ENCODE measurements at regions not wholly inside any gene's neighbourhood (a gene's known extent, or its start where the extent isn't known, plus 50 kb on each side); places are given as distances from the start of the nearest gene placed in this dataset.

DNA sequence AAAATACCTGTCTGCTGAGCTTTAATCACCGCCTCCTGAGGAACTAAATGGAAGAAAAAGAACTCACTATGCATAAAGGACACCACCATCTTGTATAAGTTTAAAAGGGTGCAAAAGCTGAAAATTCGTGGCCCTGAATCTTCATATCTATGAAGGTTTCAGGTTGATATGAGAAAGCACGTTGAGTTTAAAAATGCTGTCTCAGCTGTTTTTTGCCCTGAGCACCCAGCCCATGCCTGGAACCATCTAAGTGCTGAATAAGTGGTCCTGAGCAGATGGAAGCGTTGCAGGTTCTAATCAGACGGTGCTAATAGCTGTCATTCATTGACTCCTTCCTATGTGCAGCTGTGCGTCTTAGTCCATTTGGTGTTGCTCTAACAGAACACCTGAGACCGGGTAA lies 467.4 kb downstream of the EIPR1 start:
- TF ChIP-seq IKZF1 (conservative IDR thresholded peaks at IDR 0.05) (no peak), NR2C1 (IDR thresholded peaks at IDR 0.05) (no peak)
- in situ Hi-C loops (cut with MboI), result no loop called here
- 28% methylated on average over 7 of the region's 7 CpGs for WGBS (ENCODE audit: insufficient coverage, insufficient replicate concordance, low lambda C conversion rate, missing lambda C conversion rate)
- Histone ChIP-seq H3K27me3 (replicated peaks in 1 of 2; ENCODE audit: control insufficient read depth in 2 of 2, insufficient read depth in 2 of 2, low read length in 1 of 2) (no peaks in the 10 kb centered on the region; a peak in 1 of 4 replicates), H3K36me3 (ENCODE audit: control insufficient read depth in 2 of 2, insufficient read depth in 2 of 2, low read length in 1 of 2) (no peaks in the 10 kb centered on the region), H2AFZ (ENCODE audit: control insufficient read depth, low read depth, low read length) (no peak overlapping the region), H3K4me3 (no peak overlapping the region), H3K9ac (ENCODE audit: control insufficient read depth, insufficient read depth, low read length) (no peak overlapping the region), H3K27ac (ENCODE audit: control insufficient read depth, insufficient read depth) (no peak overlapping the region), H3K4me2 (ENCODE audit: control insufficient read depth, insufficient read depth) (no peak overlapping the region), H4K20me1 (ENCODE audit: control insufficient read depth, insufficient read depth) (no peaks in the 10 kb centered on the region), H3K9me3 (replicated peaks; ENCODE audit: control insufficient read depth, insufficient read depth, low read length) (no peaks in the 10 kb centered on the region), H3K4me1 (ENCODE audit: control insufficient read depth, insufficient read depth, low read length) (no peaks in the 10 kb centered on the region), H3K79me2 (ENCODE audit: control insufficient read depth, insufficient read depth, low read length) (no peaks in the 10 kb centered on the region)
- ChIA-PET CTCF (no interaction called here), RAD21 (ENCODE audit: unreplicated experiment) (no interaction called here), SMC1A (ENCODE audit: uncharacterized antibody, unreplicated experiment) (no interaction called here), POLR2A (no interaction called here)
- no peak for ATAC-seq
- intact Hi-C loops (cut with micrococcal nuclease; ENCODE audit: unreplicated experiment), result no loop called here
- FAIRE-seq, result no peak
- BruUV-seq (replicated peaks), result no TSS peak
- DNase-seq (ENCODE audit: low read depth, low spot score), result no peak

DNA sequence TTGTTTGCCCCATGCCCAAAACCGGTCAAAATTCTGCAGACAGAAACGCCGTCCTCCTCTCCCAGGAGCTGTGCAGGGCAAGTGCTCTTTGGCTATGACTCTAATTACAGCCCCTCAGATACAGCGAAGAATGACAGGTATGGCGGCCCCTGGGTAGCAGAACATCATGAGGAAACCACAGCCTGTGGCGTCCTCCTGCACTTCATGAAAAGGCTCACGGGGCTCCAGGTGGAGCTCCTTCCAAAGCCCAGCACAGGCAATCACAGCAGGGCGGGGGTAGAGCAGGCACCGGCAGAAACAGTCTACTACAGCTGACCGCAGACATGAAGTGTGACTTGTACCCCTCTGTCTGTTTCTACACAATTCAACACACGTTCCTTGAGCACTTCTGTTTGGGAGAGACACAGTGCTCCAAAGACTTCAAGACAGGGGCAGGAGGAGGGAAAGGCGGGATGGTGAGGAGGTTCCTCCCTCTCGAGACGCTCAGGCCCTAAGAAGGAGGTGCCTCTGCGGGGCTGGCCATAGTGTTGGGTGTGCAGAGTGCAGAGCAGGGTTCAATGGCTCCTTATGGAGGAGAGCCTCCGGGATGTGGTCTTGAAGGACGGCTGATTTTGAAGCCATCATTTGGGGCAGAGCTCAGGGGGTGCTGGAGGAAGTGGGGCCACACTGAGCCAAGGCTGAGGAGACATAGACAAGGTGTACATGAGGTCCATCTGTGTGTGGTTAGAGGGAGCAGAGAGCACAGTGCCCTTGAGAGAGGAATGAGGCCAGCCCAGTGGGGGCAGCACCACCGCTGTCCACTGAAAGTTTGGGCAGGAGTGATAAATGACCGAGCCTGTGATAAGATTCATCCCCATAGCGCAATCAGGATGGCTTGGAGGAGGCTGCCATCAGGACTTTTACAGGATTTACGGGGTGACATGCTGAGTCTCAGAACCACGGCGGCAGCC lies 468.3 kb downstream of the EIPR1 start:
- CTCF ChIA-PET, result no interaction called here
- no peak for FAIRE-seq
- no peaks in the 10 kb centered on the region for H3K36me3 ChIP-seq (ENCODE audit: control insufficient read depth in 2 of 2, insufficient read depth in 2 of 2, low read length in 1 of 2)

More for the DNA sequence above, 468.3 kb downstream of the EIPR1 start:
- no peak for TF ChIP-seq MYC (IDR thresholded peaks at IDR 0.05; ENCODE audit: insufficient read depth, insufficient read length, insufficient replicate concordance, low read length, severe bottlenecking)
- no peaks in the 10 kb centered on the region for H3K79me2 ChIP-seq (ENCODE audit: control insufficient read depth, insufficient read depth, low read length)
- no peak for ATAC-seq
- H2AFZ ChIP-seq (ENCODE audit: control insufficient read depth, low read depth, low read length), result no peak overlapping the region
- in situ Hi-C loops (cut with MboI), result no loop called here
- H3K27me3 ChIP-seq (replicated peaks in 1 of 2; ENCODE audit: control insufficient read depth in 2 of 2, insufficient read depth in 2 of 2, low read length in 1 of 2), result no peaks in the 10 kb centered on the region; a peak in 1 of 4 replicates
- 48% methylated on average over 23 of the region's 23 CpGs for WGBS (ENCODE audit: insufficient coverage, insufficient replicate concordance, low lambda C conversion rate, missing lambda C conversion rate)
- BruUV-seq (replicated peaks), result no TSS peak
- ChIA-PET RAD21 (ENCODE audit: unreplicated experiment) (interaction anchor here (1.1 kb wide), 1 partner anchor 29 kb away, joined by 4 read pairs; no protein-coding TSS in a partner anchor), SMC1A (ENCODE audit: uncharacterized antibody, unreplicated experiment) (no interaction called here), POLR2A (no interaction called here)
- DNase-seq (ENCODE audit: low read depth, low spot score), result no peak
- no peak overlapping the region for H3K4me2 ChIP-seq (ENCODE audit: control insufficient read depth, insufficient read depth)
- H4K20me1 ChIP-seq (ENCODE audit: control insufficient read depth, insufficient read depth), result no peaks in the 10 kb centered on the region
- H3K4me3 ChIP-seq, result no peak overlapping the region
- intact Hi-C loops (cut with micrococcal nuclease; ENCODE audit: unreplicated experiment), result no loop called here
- H3K27ac ChIP-seq (ENCODE audit: control insufficient read depth, insufficient read depth), result no peak overlapping the region
- H3K9me3 ChIP-seq (replicated peaks; ENCODE audit: control insufficient read depth, insufficient read depth, low read length), result no peaks in the 10 kb centered on the region
- H3K9ac ChIP-seq (ENCODE audit: control insufficient read depth, insufficient read depth, low read length), result no peak overlapping the region
- no peaks in the 10 kb centered on the region for H3K4me1 ChIP-seq (ENCODE audit: control insufficient read depth, insufficient read depth, low read length)

Data from GM12878 (cell line).